Glutamatergic neuron (in vitro differentiated cells): ENCODE measurements at regions not wholly inside any gene's neighbourhood (a gene's known extent, or its start where the extent isn't known, plus 50 kb on each side); places are given as distances from the start of the nearest gene placed in this dataset.

Experiments
- DNase-seq: peaks from one replicate; pipeline ENCODE4 v3.0.0; 2022
- H3K27ac Mint-ChIP-seq: one replicate; pipeline ENCODE4 v1.8.0; 2020; ENCODE audit warnings: mild to moderate bottlenecking, mixed read lengths, inconsistent platforms; ENCODE audit not compliant: unreplicated experiment
- H3K27me3 Mint-ChIP-seq: one replicate; pipeline ENCODE4 v1.8.0; 2020; ENCODE audit warnings: mild to moderate bottlenecking, moderate library complexity, mixed read lengths, inconsistent platforms; ENCODE audit not compliant: unreplicated experiment
- H3K36me3 Mint-ChIP-seq: one replicate; pipeline ENCODE4 v1.8.0; 2020; ENCODE audit warnings: mild to moderate bottlenecking, mixed read lengths, inconsistent platforms; ENCODE audit not compliant: unreplicated experiment
- H3K4me1 Mint-ChIP-seq: one replicate; pipeline ENCODE4 v1.8.0; 2020; ENCODE audit warnings: mild to moderate bottlenecking, low read depth, mixed read lengths, inconsistent platforms; ENCODE audit not compliant: unreplicated experiment
- H3K4me3 Mint-ChIP-seq: one replicate; pipeline ENCODE4 v1.8.0; 2020; ENCODE audit warnings: mild to moderate bottlenecking, mixed read lengths, inconsistent platforms; ENCODE audit not compliant: unreplicated experiment
- H3K9me3 Mint-ChIP-seq: one replicate; pipeline ENCODE4 v1.8.0; 2020; ENCODE audit warnings: mild to moderate bottlenecking, moderate library complexity, mixed read lengths, inconsistent platforms; ENCODE audit not compliant: unreplicated experiment
- CTCF ChIP-seq: fragments of 200-600 bp; sonication (generic); IDR thresholded peaks from one replicate; pipeline ENCODE4 v1.5.0; 2021; ENCODE audit not compliant: partially characterized antibody, unreplicated experiment

GRCh38 chr5:174618589-174618988 is 105.8 kb upstream of the MSX2 start:
- no peak for TF ChIP-seq CTCF
- Mint-ChIP-seq H3K9me3 (peaks cover 4% of the 10 kb centered on the region), H3K27ac (no peak overlapping the region), H3K27me3 (peaks cover 1% of the 10 kb centered on the region), H3K4me3 (no peak overlapping the region), H3K36me3 (peaks cover 4% of the 10 kb centered on the region), H3K4me1 (no peaks in the 10 kb centered on the region)
- no peak for DNase-seq

- Mint-ChIP-seq H3K9me3 (peaks cover 2% of the 10 kb centered on the region), H3K27ac (no peak overlapping the region), H3K36me3 (no peaks in the 10 kb centered on the region), H3K4me3 (no peak overlapping the region), H3K27me3 (no peaks in the 10 kb centered on the region), H3K4me1 (no peaks in the 10 kb centered on the region)
- DNase-seq = no peak
- TF ChIP-seq CTCF = no peak
Measured at GRCh38 chr5:174622067-174622466, 102.3 kb upstream of the MSX2 start.

- DNase-seq = no peak
- Mint-ChIP-seq H3K4me1 (no peaks in the 10 kb centered on the region), H3K27me3 (no peaks in the 10 kb centered on the region), H3K9me3 (peaks cover 2% of the 10 kb centered on the region), H3K4me3 (no peak overlapping the region), H3K36me3 (no peaks in the 10 kb centered on the region), H3K27ac (no peak overlapping the region)
- no peak for TF ChIP-seq CTCF
Measured at GRCh38 chr5:174623018-174623417, 101.4 kb upstream of the MSX2 start.

- Mint-ChIP-seq H3K36me3 (no peaks in the 10 kb centered on the region), H3K27ac (no peak overlapping the region), H3K4me1 (no peaks in the 10 kb centered on the region), H3K9me3 (peaks cover 2% of the 10 kb centered on the region), H3K4me3 (no peak overlapping the region), H3K27me3 (no peaks in the 10 kb centered on the region)
- no peak for DNase-seq
- no peak for TF ChIP-seq CTCF
Measured at GRCh38 chr5:174623433-174624019, 100.9 kb upstream of the MSX2 start.

- no peaks in the 10 kb centered on the region for H3K27me3 Mint-ChIP-seq
- H3K9me3 Mint-ChIP-seq = no peaks in the 10 kb centered on the region
- DNase-seq = no peak
- TF ChIP-seq CTCF = no peak
- H3K4me1 Mint-ChIP-seq = no peaks in the 10 kb centered on the region
- no peak overlapping the region for H3K4me3 Mint-ChIP-seq
- H3K27ac Mint-ChIP-seq = no peak overlapping the region
- H3K36me3 Mint-ChIP-seq = peaks cover 5% of the 10 kb centered on the region
Measured at GRCh38 chr5:174624733-174625522, 99.5 kb upstream of the MSX2 start.
